ENCODE measurements at regions not wholly inside any gene's neighbourhood (a gene's known extent, or its start where the extent isn't known, plus 50 kb on each side); places are given as distances from the start of the nearest gene placed in this dataset.
"Not testable (repeated sequence)": the region's sequence is repeated elsewhere in the genome, so short reads cannot be mapped to it uniquely, and the experiment has no call there.

DNA sequence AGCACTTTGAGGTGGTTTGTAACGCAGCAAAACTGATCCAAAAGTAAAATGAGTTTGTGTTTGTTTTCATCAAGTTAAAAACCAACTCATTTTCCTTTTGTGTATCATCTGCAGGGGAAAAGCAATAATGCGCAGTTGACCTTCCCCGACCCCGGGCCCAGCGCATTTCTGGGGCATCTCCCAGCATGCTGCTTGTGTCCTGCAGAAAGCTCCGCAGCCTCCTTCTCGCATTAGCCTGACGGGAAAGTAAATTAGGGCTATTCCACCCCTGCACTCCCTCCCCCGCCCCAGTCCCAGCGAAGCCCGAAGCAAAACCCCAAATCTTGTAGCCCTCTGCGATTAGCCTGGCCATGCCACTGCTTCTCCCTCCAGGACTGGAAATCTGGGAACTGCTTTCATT lies 82.0 kb upstream of the PPM1B start:
- DNase-seq (ENCODE audit: low spot score) = no peak

DNA sequence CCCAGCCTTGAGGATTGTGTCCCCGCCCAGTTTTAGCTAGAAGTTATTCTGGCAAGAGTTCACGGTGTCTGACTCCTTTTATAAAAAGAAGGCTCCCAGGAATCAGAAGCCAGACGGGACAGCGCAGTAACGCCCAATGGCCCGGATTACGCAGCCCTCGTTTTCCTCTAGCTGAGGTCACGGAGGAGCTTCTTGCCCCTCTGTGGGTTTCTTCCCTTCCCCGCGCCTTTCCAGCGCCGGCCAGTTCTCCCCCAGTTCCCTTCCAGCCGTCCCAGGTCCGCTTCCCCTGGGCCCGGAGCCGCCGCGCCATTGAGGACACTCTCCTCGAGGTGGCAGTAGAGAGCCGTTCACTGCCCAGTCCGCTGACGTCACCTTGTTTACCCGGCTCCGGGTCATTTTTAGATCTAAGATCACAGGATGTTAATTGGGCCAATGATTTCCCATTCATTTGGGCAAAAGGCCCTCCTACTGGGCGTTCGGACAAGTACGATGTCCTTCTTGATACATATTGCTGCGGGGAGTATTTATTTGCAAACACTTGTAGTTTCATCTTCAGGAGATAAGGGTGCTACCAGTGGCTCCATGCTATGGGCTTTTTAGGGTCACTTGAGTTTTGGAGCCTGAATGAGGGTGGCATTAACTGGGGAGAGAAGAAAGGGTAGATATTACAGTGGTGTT lies 81.5 kb upstream of the PPM1B start:
- DNase-seq (ENCODE audit: low spot score) = peak; percentile 67

DNA sequence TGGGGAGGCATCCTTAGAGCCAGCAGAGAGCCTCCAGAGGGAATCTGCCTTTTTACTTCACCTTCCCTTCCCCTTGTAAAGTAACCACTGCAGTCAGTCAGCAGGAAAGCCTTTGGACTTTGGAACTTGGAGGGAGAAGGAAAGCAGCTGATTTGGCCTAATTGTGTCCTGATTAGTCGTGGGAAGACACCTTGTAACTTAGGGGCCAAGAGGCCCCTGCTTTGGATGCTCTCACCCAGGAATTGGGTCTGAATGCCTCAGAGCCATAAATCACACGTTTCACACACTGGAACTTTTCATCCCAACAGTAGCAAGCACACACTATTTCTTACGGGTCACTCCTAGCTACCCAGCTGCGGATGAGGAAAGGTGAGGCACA lies 81.0 kb upstream of the PPM1B start:
- no peak for DNase-seq (ENCODE audit: low spot score)

DNA sequence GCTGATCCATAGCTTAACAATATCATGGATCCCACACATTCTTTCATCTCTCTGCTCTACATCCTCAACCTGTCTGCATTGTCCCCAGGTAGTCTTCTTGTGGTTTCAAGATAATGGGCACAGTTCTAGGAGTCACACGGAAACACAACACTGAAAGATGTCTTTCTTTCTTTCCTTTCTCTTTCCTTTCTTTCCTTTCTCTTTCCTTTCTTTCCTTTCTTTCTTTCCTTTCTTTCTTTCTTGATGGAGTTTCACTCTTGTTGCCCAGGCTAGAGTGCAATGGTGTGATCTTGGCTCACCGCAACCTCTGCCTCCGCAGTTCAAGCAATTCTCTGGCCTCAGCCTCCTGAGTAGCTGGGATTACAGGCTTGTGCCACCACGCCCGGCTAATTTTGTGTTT lies 76.2 kb upstream of the PPM1B start:
- DNase-seq (ENCODE audit: low spot score) = not testable (repeated sequence)

DNA sequence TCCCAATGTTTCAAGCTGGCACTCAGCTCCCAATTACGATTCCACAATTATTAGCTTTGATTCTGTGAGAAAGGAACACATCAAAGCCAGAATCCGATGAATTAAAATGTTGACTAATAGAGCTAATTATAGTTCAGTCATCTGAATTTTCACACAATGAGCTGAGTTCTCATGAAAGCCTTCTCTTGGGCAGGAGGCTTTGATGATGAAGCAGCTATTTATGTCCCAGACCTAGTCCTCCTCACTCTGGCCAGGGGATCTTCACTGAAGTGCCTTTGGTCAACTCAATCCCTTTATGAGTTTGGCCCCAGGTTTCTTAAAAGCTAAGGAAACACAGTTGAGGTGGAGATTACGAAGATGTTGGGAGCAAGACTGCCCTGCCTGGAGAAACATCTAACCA lies 74.7 kb upstream of the PPM1B start:
- DNase-seq (ENCODE audit: low spot score) = no peak

DNA sequence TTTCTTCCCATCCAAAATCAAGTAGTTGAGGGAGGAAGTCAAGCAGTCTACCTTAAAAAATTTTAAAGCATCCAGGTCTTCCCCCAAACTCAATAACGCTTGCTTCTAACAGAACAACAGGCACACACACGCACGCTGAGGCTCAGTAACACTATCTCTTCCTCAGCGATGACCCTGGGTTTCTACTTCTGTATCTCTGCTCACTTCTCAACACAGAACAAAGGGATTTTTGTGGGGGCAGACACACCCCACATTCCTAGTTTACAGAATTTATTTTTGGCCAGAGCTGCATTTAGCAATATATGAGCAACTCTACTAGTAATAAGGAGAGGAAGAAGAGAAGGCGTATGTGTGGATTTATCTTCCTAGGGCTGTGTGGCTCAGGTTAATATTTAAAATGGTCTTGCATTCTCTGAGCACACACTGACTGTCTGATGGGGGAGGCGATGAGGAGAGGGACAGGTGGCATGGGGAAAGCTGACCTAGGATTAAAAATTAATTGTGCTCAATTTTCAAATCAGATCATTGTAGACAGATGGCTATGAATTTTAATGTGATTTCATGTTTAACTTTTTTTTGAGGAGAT lies 71.3 kb upstream of the PPM1B start:
- no peak for DNase-seq (ENCODE audit: low spot score)

DNA sequence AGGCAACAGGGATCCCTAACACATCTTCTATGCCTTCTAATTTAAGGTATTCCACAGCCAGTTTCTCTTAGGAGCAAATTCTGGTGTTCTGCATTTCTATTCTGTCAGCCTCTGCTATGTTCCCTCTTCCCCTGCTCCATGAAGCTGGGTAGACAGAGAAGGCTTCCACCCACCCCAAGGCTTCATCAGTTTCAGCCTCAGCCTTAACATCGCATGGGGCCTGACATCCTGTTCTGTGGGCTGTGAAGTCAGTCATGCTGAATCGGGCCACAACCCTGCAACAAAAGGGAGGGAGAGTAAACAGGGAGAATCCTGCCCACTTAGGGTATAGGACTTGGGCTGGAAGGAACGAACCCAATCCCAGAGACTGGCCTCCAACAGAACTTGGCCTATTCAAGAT lies 70.6 kb upstream of the PPM1B start:
- DNase-seq (ENCODE audit: low spot score) = no peak

DNA sequence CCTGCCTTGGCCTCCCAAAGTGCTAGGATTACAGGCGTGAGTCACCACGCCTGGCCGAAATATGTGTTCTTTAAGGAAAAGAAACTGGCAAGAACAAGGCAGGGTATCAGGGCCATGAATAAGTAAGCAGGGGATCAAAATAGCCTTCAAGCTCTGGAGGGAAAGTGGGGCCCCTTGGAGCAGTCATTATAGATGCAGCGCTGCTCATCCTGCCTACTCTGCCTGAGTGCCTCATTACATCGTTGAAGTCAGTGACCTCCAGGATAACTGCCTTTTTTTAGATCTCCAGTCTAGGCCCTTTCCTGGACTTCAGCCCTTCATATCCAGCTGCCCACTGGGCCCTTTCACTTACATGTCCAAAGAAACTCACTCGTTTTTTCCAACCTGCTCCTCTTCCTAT lies 69.8 kb upstream of the PPM1B start:
- no peak for DNase-seq (ENCODE audit: low spot score)

DNA sequence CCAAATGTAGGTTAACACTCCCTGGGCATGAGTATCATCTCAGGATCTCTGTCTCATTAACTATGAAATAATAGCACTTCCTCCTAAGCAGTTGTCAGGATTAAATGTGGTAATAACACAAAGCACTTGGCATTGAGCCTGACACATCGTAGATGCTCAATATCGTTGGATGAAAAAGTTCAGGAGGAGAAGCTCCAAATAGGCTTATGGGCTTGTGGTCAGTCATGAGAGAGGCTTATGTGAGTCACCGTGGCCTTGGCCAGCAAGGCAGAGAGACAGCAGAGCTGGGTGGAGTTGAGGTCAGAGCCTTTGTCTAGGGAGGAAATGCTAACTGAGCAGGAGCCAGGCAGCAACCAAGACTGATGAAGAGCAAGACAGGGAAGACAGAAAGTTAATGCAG lies 68.3 kb upstream of the PPM1B start:
- DNase-seq (ENCODE audit: low spot score) = no peak

DNA sequence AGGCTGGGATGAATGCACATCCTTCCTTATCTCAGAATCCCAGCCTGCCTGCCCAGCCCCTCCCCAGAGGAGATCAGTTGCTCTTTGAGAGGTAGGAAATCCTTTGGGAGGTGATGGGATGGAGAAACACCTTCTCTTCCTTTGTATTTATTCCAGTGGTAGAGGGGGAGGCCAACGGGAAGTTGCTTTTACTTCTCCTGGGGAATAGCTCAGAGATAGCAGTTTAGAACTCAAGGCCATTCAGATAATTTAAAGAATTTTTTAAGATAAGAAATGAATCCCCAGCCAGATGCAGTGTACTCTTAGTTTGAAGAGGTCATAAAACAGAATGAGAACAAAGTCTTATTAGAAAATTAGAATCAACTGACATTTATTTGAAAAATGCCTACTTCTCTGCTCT lies 67.4 kb upstream of the PPM1B start:
- no peak for DNase-seq (ENCODE audit: low spot score)

DNA sequence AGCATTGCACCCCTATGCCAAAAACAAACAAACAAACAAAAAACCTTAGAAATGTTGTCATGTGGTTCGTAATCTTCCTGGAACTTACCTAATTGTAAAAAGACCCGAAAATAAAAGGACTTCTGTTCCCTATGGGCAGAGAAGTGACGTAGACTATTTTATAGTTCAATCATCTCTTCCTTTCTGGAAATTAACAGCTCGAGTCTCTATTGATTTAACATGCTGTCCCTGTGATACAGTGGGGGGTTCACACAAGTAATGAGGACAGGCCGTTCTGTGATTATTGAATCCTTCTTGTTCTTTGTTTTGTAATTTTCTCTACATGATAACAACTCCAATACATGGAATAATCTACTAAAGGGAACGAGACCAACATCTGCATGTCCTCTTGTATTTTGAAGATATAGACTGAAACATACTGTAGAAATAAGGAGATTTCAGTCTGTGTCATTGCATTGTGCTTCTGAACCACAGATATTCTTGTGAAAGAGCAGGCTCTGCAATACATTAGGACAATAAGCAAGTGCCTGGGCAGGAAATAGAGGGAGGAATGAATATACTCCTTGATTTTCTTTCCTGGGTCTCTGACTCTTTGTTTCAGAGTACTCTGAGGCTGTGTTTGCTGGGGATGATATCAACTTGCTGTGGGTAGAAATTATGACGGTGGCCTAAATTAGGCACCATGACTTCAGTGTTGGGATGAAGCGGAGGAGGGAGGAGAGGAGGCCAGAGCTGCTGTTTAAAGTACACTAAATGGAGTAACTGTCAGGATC lies 65.7 kb upstream of the PPM1B start:
- DNase-seq (ENCODE audit: low spot score) = no peak

DNA sequence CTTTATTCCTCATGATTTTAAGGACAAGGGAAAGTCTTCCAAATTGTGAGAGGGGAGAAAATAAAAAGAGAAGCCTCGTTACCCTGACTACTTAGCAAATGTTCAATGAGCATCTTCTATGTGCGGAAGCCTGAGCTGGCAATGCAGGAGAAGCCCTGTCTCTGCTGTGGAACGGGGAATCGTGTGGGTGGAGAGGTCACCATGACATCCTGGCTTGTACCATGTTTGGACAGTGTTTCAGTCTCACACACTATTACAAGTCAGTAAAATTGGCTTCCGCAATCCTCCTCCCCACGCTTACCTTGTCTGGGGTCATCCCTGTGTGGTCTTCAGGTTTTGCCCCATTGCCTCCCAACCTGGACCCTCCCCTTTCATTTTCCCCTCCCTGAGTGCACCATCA lies 65.0 kb upstream of the PPM1B start:
- DNase-seq (ENCODE audit: low spot score) = no peak

DNA sequence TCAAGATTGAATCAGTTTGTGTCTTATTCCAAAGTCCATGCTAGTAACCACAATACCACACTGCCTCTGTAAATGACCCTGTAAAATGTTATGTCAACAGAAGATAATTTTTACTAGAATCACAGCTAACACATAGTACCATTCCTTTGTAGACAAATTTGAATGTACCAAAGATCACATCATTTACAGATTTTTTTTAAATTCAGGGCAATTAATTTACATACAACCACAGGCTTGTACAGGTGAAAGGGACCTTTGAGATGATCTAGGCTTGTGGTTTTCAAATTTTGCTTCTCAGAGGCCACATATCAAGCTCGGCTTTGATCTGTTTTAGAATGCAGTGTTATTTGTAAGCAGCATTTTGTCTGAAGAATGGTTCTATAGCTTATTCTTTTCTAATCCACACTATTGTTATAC lies 63.8 kb upstream of the PPM1B start:
- no peak for DNase-seq (ENCODE audit: low spot score)

DNA sequence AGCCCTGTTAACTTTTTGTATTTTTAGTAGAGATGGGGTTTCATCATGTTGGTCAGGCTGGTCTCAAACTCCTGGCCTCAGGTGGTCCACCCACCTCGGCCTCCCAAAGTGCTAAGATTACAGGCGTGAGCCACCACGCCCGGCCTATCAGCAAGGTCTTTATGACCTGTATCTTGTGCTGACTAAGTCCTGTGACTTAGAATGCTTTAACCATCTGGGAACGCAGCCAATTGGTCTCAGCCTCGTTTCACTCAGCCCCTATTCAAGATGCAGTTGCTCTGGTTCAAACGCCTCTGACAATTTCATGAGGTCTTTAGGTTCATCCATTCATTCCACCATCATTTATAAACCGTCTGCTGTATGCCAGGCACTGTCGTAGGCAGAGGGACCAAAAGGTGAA lies 62.2 kb upstream of the PPM1B start:
- not testable (repeated sequence) for DNase-seq (ENCODE audit: low spot score)

DNA sequence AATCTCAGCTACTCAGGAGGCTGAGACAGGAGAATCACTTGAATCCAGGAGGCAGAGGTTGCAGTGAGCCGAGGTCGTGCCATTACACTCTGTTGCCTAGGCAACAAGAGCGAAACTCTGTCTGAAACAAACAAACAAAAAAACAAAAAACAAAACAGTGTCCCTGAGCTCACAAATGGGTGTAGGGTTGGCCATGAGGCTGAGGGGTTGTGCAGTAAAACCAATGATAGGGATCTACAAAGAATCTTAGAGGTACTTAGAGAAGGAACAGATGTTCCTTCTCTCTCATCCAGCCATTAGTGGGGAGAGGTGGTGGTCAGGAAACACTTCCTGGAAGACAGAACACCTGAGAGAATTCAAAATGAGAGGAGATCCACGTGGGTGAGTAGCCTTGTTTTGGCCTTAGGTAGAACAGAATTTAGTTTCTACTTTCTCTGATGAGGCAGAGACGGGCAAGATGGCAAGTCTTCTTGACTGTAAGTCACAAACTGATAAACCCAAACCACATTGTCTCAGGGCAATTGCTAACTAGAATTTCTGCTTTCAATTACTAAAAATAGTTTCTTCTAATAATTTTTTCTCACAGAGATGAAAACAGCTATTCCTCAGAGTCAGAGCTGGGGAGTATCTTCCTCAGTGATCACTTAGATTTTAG lies 61.5 kb upstream of the PPM1B start:
- DNase-seq (ENCODE audit: low spot score) = no peak

DNA sequence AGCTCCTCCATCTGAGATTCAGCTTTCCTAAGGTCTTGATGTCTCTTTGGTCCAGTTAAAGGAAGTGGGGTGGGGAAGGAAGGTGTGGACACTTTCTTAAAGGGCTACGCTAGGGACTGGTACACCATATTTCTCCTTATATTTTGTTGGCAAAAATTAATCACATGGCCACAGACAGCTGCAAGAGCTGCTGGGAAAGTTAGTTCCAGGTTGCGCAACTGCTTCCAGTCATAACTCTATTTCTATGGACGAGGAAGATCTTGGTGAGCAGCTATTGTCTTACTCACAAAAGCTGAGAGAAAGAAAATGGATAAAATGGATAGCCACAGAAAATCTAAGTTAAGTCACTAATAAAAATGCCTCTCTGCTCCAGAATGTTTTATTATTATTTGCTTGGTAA lies 60.7 kb upstream of the PPM1B start:
- no peak for DNase-seq (ENCODE audit: low spot score)

DNA sequence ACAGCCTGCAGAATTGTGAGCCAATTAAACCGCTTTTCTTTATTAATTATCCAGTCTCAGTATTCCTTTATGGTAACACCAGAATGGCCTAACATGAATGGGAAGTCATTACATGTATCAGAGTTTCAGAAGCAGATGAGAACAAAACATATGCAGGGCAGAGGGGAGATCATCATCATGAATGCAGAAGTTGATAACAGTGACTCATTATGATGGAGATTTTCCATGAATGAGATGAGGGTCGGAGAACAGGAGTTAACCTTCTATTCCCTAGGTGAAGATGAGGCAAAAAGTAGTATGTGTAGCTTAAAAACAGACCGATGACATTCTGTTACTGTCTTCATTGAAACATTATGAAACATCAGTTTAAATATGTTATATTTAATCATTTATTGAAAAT lies 59.5 kb upstream of the PPM1B start:
- DNase-seq (ENCODE audit: low spot score) = no peak

DNA sequence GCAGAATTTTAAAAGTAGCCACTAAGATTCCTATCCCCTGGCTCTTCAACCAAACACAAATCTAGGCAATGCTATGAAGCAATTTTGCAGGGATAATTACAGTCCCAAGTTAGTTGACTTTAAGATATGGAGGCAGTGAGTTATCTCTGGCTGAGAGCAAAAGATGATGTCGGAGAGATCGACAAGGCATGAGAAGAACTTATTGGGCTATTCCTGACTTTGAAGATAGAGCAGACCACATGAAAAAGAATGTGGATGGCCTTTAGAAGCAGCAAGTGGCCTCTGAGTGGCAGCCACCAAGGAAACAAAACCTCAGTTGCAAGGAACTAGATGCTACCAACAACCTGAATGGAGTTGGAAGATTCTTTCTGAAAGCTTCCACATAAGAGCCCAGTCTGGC lies 58.2 kb upstream of the PPM1B start:
- DNase-seq (ENCODE audit: low spot score) = no peak

DNA sequence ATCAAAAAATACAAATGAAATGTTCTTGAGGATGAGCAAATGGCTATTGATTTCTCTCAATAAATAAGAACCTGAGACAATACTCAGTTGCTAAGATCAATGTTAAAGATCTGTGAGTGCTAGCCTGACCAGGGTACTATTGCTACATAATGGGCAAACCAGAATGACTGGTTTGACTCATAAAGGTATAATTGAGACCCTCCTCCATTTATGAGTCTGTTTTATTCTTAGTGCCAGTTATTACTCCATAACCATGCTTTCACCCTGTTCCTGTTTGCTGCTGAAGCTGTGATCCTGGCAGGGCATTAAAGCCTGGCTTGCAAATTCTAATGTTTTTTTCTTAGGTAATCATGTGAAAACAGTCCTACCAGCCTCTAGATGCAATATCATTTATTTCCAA lies 56.6 kb upstream of the PPM1B start:
- DNase-seq (ENCODE audit: low spot score) = no peak

DNA sequence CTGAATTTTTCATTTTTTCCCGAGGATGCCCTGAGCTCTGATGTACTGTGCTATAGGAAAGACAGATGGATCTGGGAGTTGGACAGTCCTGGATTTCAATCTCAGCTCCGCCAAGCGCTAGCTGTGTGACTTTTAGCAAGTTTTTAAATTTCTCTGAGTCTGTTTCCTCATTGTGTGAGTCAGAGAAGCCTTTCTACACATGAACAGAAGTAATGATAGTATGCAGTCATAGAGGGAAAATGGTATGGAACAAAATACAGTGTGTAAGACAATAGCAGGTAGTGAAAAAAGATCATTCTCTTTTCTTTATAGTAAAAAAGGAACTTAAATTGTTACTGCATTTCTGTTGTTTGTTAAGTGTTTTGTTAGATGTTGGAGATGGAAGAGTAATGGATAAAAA lies 52.4 kb upstream of the PPM1B start:
- no peak for DNase-seq (ENCODE audit: low spot score)

DNA sequence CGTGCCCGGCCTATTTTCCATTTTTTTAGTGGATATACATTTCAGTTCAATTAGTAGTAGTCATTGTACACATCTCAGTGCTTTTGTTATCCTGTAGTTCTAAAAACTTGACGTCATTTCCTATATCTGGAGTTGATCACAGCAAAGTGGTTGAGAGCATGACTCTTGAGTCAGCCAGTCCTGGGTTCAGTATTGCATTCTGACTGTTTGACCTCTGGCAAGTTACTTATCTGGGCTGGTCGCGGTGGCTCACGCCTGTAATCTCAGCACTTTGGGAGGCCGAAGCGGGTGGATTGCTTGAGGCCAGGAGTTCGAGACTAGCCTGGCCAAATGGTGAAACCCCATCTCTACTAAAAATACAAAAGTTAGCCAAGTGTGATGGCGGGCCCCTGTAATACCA lies 50.4 kb upstream of the PPM1B start:
- no peak for DNase-seq (ENCODE audit: low spot score)
